Keratinocyte (primary cell): ENCODE measurements at regions not wholly inside any gene's neighbourhood (a gene's known extent, or its start where the extent isn't known, plus 50 kb on each side); places are given as distances from the start of the nearest gene placed in this dataset.

ENCODE experiments used
- DNase-seq: peaks from one replicate; pipeline ENCODE4 v3.0.0-alpha.2; 2011; ENCODE audit warnings: low read depth, missing footprints, low spot score
- FAIRE-seq: peaks from 2 replicates; lab custom pipeline; 2011; peaks lifted over from hg19 to GRCh38; lab: Jason Lieb, UNC
- H2AFZ ChIP-seq: 2 replicates; pipeline ENCODE4 v1.6.0; 2012; ENCODE audit warnings: low read length, control low read depth, inconsistent platforms; ENCODE audit not compliant: control insufficient read depth
- H3K27ac ChIP-seq: 2 replicates; pipeline ENCODE4 v1.5.1; 2011; ENCODE audit warnings: low read length; ENCODE audit not compliant: control insufficient read depth, insufficient read depth
- H3K27me3 ChIP-seq: 3 replicates; pipeline ENCODE4 v1.6.0; 2011; ENCODE audit warnings: low read length; ENCODE audit not compliant: control insufficient read depth, insufficient read depth; ENCODE audit errors: extremely low read depth
- H3K36me3 ChIP-seq, 2 experiments: 2 replicates in 1 of 2; 3 replicates in 1 of 2; pipeline ENCODE4 v1.5.1; 2011; ENCODE audit warnings: low read length in 2 of 2, mild to moderate bottlenecking in 1 of 2; ENCODE audit not compliant: control insufficient read depth in 2 of 2, insufficient read depth in 2 of 2; ENCODE audit errors: extremely low read depth in 1 of 2
- H3K4me1 ChIP-seq: 3 replicates; pipeline ENCODE4 v1.5.1; 2011; ENCODE audit warnings: low read length; ENCODE audit not compliant: control insufficient read depth, insufficient read depth; ENCODE audit errors: extremely low read depth
- H3K4me2 ChIP-seq: 3 replicates; pipeline ENCODE4 v1.6.0; 2011; ENCODE audit warnings: low read depth, low read length; ENCODE audit not compliant: control insufficient read depth, insufficient read depth; ENCODE audit errors: extremely low read depth
- H3K4me3 ChIP-seq, 3 experiments: fragments of 200-600 bp in 1 of 3; sonication (generic) in 1 of 3; 2 replicates in 2 of 3; 3 replicates in 1 of 3; pipeline ENCODE4 v1.5.1; 2011 to 2016; ENCODE audit warnings: low read length in 3 of 3, mild to moderate bottlenecking in 3 of 3, control low read depth in 2 of 3, inconsistent platforms in 1 of 3, low read depth in 1 of 3, mixed read lengths in 1 of 3, mixed run types in 1 of 3, moderate library complexity in 1 of 3; ENCODE audit not compliant: control insufficient read depth in 2 of 3, insufficient read depth in 2 of 3; ENCODE audit errors: extremely low read depth in 1 of 3
- H3K79me2 ChIP-seq: 2 replicates; pipeline ENCODE4 v1.6.0; 2012; ENCODE audit warnings: low read length; ENCODE audit not compliant: control insufficient read depth, insufficient read depth
- H3K9ac ChIP-seq: 3 replicates; pipeline ENCODE4 v1.6.0; 2011; ENCODE audit warnings: low read length; ENCODE audit not compliant: control insufficient read depth, insufficient read depth; ENCODE audit errors: extremely low read depth
- H3K9me1 ChIP-seq: 3 replicates; pipeline ENCODE4 v1.6.0; 2011; ENCODE audit warnings: low read length; ENCODE audit not compliant: control insufficient read depth, insufficient read depth; ENCODE audit errors: extremely low read depth
- H3K9me3 ChIP-seq: 2 replicates; pipeline ENCODE4 v1.5.1; 2012; ENCODE audit warnings: low read depth, low read length; ENCODE audit not compliant: control insufficient read depth
- H4K20me1 ChIP-seq: 3 replicates; pipeline ENCODE4 v1.6.0; 2011; ENCODE audit warnings: low read length; ENCODE audit not compliant: control insufficient read depth, insufficient read depth; ENCODE audit errors: extremely low read depth
- CTCF ChIP-seq, 3 experiments: IDR thresholded peaks in 1 of 3; conservative IDR thresholded peaks in 1 of 3; optimal IDR thresholded peaks in 1 of 3; 2 replicates in 2 of 3; 3 replicates in 1 of 3; pipeline versions ENCODE3 to v1.5.1; 2011; ENCODE audit warnings: low read length in 3 of 3, mild to moderate bottlenecking in 3 of 3, moderate library complexity in 2 of 3, control low read depth in 1 of 3, inconsistent platforms in 1 of 3; ENCODE audit not compliant: insufficient read depth in 2 of 3; ENCODE audit errors: extremely low read depth in 1 of 3
- EZH2 ChIP-seq: IDR thresholded peaks from one replicate; pipeline ENCODE4 v1.6.1; 2012; ENCODE audit warnings: inconsistent platforms, mild to moderate bottlenecking, low read length, moderate library complexity
- dilution Hi-C: fragments of 300-500 bp; cut with MboI; formaldehyde crosslinking; loops from one replicate; pipeline ENCODE4 v1.7.0; 2020; ENCODE audit warnings: low sequenced_read_pairs; ENCODE audit not compliant: extremely low pct_ligation_motif_present

- no peak for FAIRE-seq
- H3K79me2 ChIP-seq = no peaks in the 10 kb centered on the region
Measured at GRCh38 chr18:22585821-22586220, 168.1 kb upstream of the CTAGE1 start.

GRCh38 chr18:22591222-22591621 is 173.5 kb upstream of the CTAGE1 start:
- H3K36me3 ChIP-seq = no peaks in the 10 kb centered on the region
- no peaks in the 10 kb centered on the region for H3K79me2 ChIP-seq
- FAIRE-seq = peak; percentile 71
- TF ChIP-seq CTCF (optimal IDR thresholded peaks at IDR 0.05 in 1 of 3, IDR thresholded peaks at IDR 0.05 in 1 of 3, conservative IDR thresholded peaks at IDR 0.05 in 1 of 3; ENCODE audit: extremely low read depth in 1 of 3, insufficient read depth in 2 of 3, low read length in 3 of 3) = no peak
- no peak for TF ChIP-seq EZH2
- dilution Hi-C loops = no loop called here
- H3K27me3 ChIP-seq = no peaks in the 10 kb centered on the region
- H3K9me3 ChIP-seq = no peaks in the 10 kb centered on the region
- no peak overlapping the region for H2AFZ ChIP-seq
- no peak overlapping the region for H3K4me3 ChIP-seq
- H3K4me2 ChIP-seq = peak overlapping the region; percentile 2
- no peak overlapping the region for H3K9ac ChIP-seq
- H4K20me1 ChIP-seq = no peaks in the 10 kb centered on the region
- H3K27ac ChIP-seq = no peak overlapping the region
- H3K4me1 ChIP-seq = peaks cover 4% of the 10 kb centered on the region
- DNase-seq = no peak
- H3K9me1 ChIP-seq = no peaks in the 10 kb centered on the region

More at GRCh38 chr18:22585821-22586220, 168.1 kb upstream of the CTAGE1 start:
- Histone ChIP-seq H3K4me2 (no peak overlapping the region), H3K9ac (no peak overlapping the region), H4K20me1 (no peaks in the 10 kb centered on the region), H3K4me3 (no peak overlapping the region), H3K9me1 (no peaks in the 10 kb centered on the region), H3K9me3 (no peaks in the 10 kb centered on the region), H3K4me1 (no peaks in the 10 kb centered on the region), H3K36me3 (no peaks in the 10 kb centered on the region), H2AFZ (no peak overlapping the region), H3K27ac (no peak overlapping the region), H3K27me3 (no peaks in the 10 kb centered on the region)
- dilution Hi-C loops = no loop called here
- no peak for DNase-seq
- TF ChIP-seq CTCF (optimal IDR thresholded peaks at IDR 0.05 in 1 of 3, IDR thresholded peaks at IDR 0.05 in 1 of 3, conservative IDR thresholded peaks at IDR 0.05 in 1 of 3; ENCODE audit: extremely low read depth in 1 of 3, insufficient read depth in 2 of 3, low read length in 3 of 3) = no peak
